NCI-H446 (cell line): ENCODE measurements at regions not wholly inside any gene's neighbourhood (a gene's known extent, or its start where the extent isn't known, plus 50 kb on each side); places are given as distances from the start of the nearest gene placed in this dataset.

ENCODE experiments used
- DNase-seq, 2 experiments: peaks; one replicate each; lab custom pipeline; 2025; lab: John Stamatoyannopoulos, UW

GRCh38 chr2:52135235-52135634 is 1103.3 kb upstream of the NRXN1 start:
- no peak for DNase-seq

GRCh38 chr2:52128081-52128480 is 1096.1 kb upstream of the NRXN1 start:
- no peak for DNase-seq

- DNase-seq: no peak
These were observed 1095.6 kb upstream of the NRXN1 start for GRCh38 chr2:52127527-52127926.

- no peak for DNase-seq
These were observed 1085.4 kb upstream of the NRXN1 start for GRCh38 chr2:52117299-52117698.

- DNase-seq: no peak
These were observed 1083.8 kb upstream of the NRXN1 start for GRCh38 chr2:52115750-52116149.

- no peak for DNase-seq
These were observed 1081.4 kb upstream of the NRXN1 start for GRCh38 chr2:52113338-52113737.

GRCh38 chr2:52112141-52112540 is 1080.2 kb upstream of the NRXN1 start:
- DNase-seq: no peak

- no peak for DNase-seq
These were observed 1075.2 kb upstream of the NRXN1 start for GRCh38 chr2:52107124-52107523.

- no peak for DNase-seq
These were observed 1065.1 kb upstream of the NRXN1 start for GRCh38 chr2:52097071-52097470.

GRCh38 chr2:52084759-52085158 is 1052.8 kb upstream of the NRXN1 start:
- DNase-seq: no peak

- no peak for DNase-seq
These were observed 1051.3 kb upstream of the NRXN1 start for GRCh38 chr2:52083214-52083613.

GRCh38 chr2:52082646-52083045 is 1050.7 kb upstream of the NRXN1 start:
- DNase-seq: no peak

GRCh38 chr2:52079602-52080001 is 1047.7 kb upstream of the NRXN1 start:
- DNase-seq: no peak

- no peak for DNase-seq
These were observed 1045.2 kb upstream of the NRXN1 start for GRCh38 chr2:52077159-52077558.

- no peak for DNase-seq
These were observed 1042.3 kb upstream of the NRXN1 start for GRCh38 chr2:52074130-52074719.

GRCh38 chr2:52072949-52073348 is 1041.0 kb upstream of the NRXN1 start:
- DNase-seq: no peak

GRCh38 chr2:52070665-52071064 is 1038.7 kb upstream of the NRXN1 start:
- DNase-seq: no peak

GRCh38 chr2:52064234-52064633 is 1032.3 kb upstream of the NRXN1 start:
- no peak for DNase-seq

GRCh38 chr2:52054824-52055223 is 1022.9 kb upstream of the NRXN1 start:
- DNase-seq: no peak

- no peak for DNase-seq
These were observed 1004.9 kb upstream of the NRXN1 start for GRCh38 chr2:52036853-52037252.

- DNase-seq: no peak
These were observed 1004.1 kb upstream of the NRXN1 start for GRCh38 chr2:52036024-52036423.

GRCh38 chr2:52035391-52035790 is 1003.5 kb upstream of the NRXN1 start:
- DNase-seq: no peak

- no peak for DNase-seq
These were observed 1002.8 kb upstream of the NRXN1 start for GRCh38 chr2:52034706-52035105.

- DNase-seq: no peak
These were observed 990.1 kb upstream of the NRXN1 start for GRCh38 chr2:52022006-52022405.
